Nephron (organoid): ENCODE measurements at regions not wholly inside any gene's neighbourhood (a gene's known extent, or its start where the extent isn't known, plus 50 kb on each side); places are given as distances from the start of the nearest gene placed in this dataset.

Source experiments
- H3K27ac Mint-ChIP-seq, 3 experiments: 2 replicates each; pipeline ENCODE4 v1.8.0; 2020; ENCODE audit warnings: mixed read lengths in 3 of 3, mild to moderate bottlenecking in 2 of 3, moderate library complexity in 1 of 3
- H3K27me3 Mint-ChIP-seq: 2 replicates; pipeline ENCODE4 v1.8.0; 2021; ENCODE audit warnings: low read depth, mild to moderate bottlenecking, moderate library complexity, mixed read lengths
- H3K36me3 Mint-ChIP-seq: 2 replicates; pipeline ENCODE4 v1.8.0; 2020; ENCODE audit warnings: low read depth, mixed read lengths
- H3K4me1 Mint-ChIP-seq: 2 replicates; pipeline ENCODE4 v1.8.0; 2020; ENCODE audit warnings: mixed read lengths
- H3K4me3 Mint-ChIP-seq, 3 experiments: 2 replicates each; pipeline ENCODE4 v1.8.0; 2020; ENCODE audit warnings: mild to moderate bottlenecking in 3 of 3, mixed read lengths in 3 of 3, moderate library complexity in 2 of 3
- H3K9me3 Mint-ChIP-seq: 2 replicates; pipeline ENCODE4 v1.8.0; 2020; ENCODE audit warnings: mixed read lengths
- CTCF ChIP-seq, 3 experiments: fragments of 200-600 bp; sonication (generic); IDR thresholded peaks; one replicate each; pipeline ENCODE4 v1.5.0; 2021; ENCODE audit warnings: antibody characterized with exemption in 3 of 3; ENCODE audit not compliant: unreplicated experiment in 3 of 3

GRCh38 chr13:65756071-65756671 is 1474.0 kb downstream of the PCDH9 start:
- Mint-ChIP-seq H3K4me1 (no peaks in the 10 kb centered on the region), H3K36me3 (peaks cover 3% of the 10 kb centered on the region), H3K27me3 (no peaks in the 10 kb centered on the region), H3K4me3 (no peak overlapping the region), H3K9me3 (peaks cover 40% of the 10 kb centered on the region), H3K27ac (no peak overlapping the region)
- no peak for TF ChIP-seq CTCF (IDR thresholded peaks at IDR 0.05; ENCODE audit: unreplicated experiment in 3 of 3)

DNA sequence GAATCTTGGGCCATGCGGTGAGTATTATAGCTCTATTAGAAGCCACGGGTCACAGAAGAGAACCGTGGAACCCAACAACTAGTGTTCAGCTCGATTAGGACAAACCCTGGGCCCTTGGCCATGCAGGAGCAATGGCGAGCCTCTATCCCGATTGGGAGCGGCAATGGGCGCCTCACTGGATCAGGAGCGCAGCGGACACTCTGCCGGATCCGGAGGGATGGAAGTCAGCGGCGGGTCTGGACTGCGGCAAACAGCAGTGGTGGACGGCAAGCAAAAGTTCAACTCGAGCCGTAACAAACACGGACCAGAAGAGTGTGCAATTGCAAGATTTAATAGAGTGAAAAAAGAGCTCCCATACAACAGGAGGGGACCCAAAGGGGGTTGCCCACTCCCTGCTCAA is 1481.9 kb downstream of the PCDH9 start:
- no peak overlapping the region for H3K27ac Mint-ChIP-seq
- no peaks in the 10 kb centered on the region for H3K27me3 Mint-ChIP-seq
- H3K4me3 Mint-ChIP-seq = no peak overlapping the region
- H3K4me1 Mint-ChIP-seq = no peaks in the 10 kb centered on the region
- no peak for TF ChIP-seq CTCF (IDR thresholded peaks at IDR 0.05; ENCODE audit: unreplicated experiment in 3 of 3)
- no peaks in the 10 kb centered on the region for H3K36me3 Mint-ChIP-seq
- peaks cover 2% of the 10 kb centered on the region for H3K9me3 Mint-ChIP-seq

- H3K4me3 Mint-ChIP-seq = no peak overlapping the region
- H3K9me3 Mint-ChIP-seq = peaks cover 2% of the 10 kb centered on the region
- no peaks in the 10 kb centered on the region for H3K27me3 Mint-ChIP-seq
- no peak overlapping the region for H3K27ac Mint-ChIP-seq
- TF ChIP-seq CTCF (IDR thresholded peaks at IDR 0.05; ENCODE audit: unreplicated experiment in 3 of 3) = no peak
- H3K36me3 Mint-ChIP-seq = no peaks in the 10 kb centered on the region
- H3K4me1 Mint-ChIP-seq = no peaks in the 10 kb centered on the region
Observed at GRCh38 chr13:65746406-65746921, 1483.7 kb downstream of the PCDH9 start.

DNA sequence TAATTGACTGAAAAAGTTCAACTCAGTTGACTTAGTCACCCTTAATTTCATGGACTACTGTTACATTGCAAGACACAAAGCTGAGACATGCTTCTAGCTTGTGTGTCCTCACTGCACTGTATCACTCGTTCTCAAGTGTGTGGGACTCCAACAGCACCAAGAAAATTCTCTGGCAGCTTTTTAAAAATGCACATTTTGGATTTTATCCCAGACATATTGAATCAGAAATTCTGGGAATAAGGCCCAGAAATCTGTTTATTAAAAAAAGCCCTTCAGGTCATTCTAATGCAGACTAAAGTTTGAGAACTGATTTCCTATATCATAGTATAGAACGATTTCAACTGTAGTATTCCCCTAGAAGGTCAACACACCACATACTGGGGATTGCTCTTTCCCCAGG is 1485.3 kb downstream of the PCDH9 start:
- Mint-ChIP-seq H3K9me3 (peaks cover 2% of the 10 kb centered on the region), H3K4me1 (no peaks in the 10 kb centered on the region), H3K36me3 (no peaks in the 10 kb centered on the region), H3K27me3 (no peaks in the 10 kb centered on the region), H3K4me3 (no peak overlapping the region), H3K27ac (no peak overlapping the region)
- no peak for TF ChIP-seq CTCF (IDR thresholded peaks at IDR 0.05; ENCODE audit: unreplicated experiment in 3 of 3)

GRCh38 chr13:65733110-65733509 is 1497.0 kb downstream of the PCDH9 start:
- no peak overlapping the region for H3K4me3 Mint-ChIP-seq

More at GRCh38 chr13:65733110-65733509, 1497.0 kb downstream of the PCDH9 start:
- peaks cover 29% of the 10 kb centered on the region for H3K9me3 Mint-ChIP-seq
- H3K36me3 Mint-ChIP-seq = no peaks in the 10 kb centered on the region
- H3K27me3 Mint-ChIP-seq = no peaks in the 10 kb centered on the region
- H3K27ac Mint-ChIP-seq = no peak overlapping the region
- no peak for TF ChIP-seq CTCF (IDR thresholded peaks at IDR 0.05; ENCODE audit: unreplicated experiment in 3 of 3)
- H3K4me1 Mint-ChIP-seq = no peaks in the 10 kb centered on the region
